Prostate gland (tissue), 2 donors: ENCODE measurements at regions not wholly inside any gene's neighbourhood (a gene's known extent, or its start where the extent isn't known, plus 50 kb on each side); places are given as distances from the start of the nearest gene placed in this dataset.

ENCODE experiments used
- POLR2A ChIP-seq: fragments of 450-650 bp; IDR thresholded peaks from one replicate; pipeline ENCODE4 v1.6.1; 2016; ENCODE audit warnings: antibody characterized with exemption, mild to moderate bottlenecking
- POLR2AphosphoS5 ChIP-seq: sonication (generic); formaldehyde crosslinking; IDR thresholded peaks from one replicate; pipeline ENCODE4 v1.6.1; 2017; ENCODE audit warnings: antibody characterized with exemption
- TF ChIP-seq, protein P1 (sequence below), 4 experiments: fragments of 200-600 bp in 2 of 4; fragments of 450-650 bp in 2 of 4; sonication (generic) in 2 of 4; IDR thresholded peaks; 1 replicate in 3 of 4; 2 replicates in 1 of 4; pipeline ENCODE4 v1.5.1; 2016 to 2019; ENCODE audit warnings: antibody characterized with exemption in 4 of 4, mild to moderate bottlenecking in 2 of 4, moderate library complexity in 2 of 4

GRCh38 chr6:101303495-101303894, 90.0 kb upstream of the GRIK2 start:
- TF ChIP-seq POLR2A, result no peak
- TF ChIP-seq, protein P1, sequence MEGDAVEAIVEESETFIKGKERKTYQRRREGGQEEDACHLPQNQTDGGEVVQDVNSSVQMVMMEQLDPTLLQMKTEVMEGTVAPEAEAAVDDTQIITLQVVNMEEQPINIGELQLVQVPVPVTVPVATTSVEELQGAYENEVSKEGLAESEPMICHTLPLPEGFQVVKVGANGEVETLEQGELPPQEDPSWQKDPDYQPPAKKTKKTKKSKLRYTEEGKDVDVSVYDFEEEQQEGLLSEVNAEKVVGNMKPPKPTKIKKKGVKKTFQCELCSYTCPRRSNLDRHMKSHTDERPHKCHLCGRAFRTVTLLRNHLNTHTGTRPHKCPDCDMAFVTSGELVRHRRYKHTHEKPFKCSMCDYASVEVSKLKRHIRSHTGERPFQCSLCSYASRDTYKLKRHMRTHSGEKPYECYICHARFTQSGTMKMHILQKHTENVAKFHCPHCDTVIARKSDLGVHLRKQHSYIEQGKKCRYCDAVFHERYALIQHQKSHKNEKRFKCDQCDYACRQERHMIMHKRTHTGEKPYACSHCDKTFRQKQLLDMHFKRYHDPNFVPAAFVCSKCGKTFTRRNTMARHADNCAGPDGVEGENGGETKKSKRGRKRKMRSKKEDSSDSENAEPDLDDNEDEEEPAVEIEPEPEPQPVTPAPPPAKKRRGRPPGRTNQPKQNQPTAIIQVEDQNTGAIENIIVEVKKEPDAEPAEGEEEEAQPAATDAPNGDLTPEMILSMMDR (IDR thresholded peaks at IDR 0.05), result no peak
- no peak for TF ChIP-seq POLR2AphosphoS5
